Stimulated activated CD8-positive, alpha-beta memory T cell treated with anti-CD3 and anti-CD28 coated beads, Interleukin-12 subunit alpha, Interleukin-12 subunit beta, amount 100 ng/mL, for 1 hour (primary cell): ENCODE measurements at regions not wholly inside any gene's neighbourhood (a gene's known extent, or its start where the extent isn't known, plus 50 kb on each side); places are given as distances from the start of the nearest gene placed in this dataset.
"Not testable (repeated sequence)": the region's sequence is repeated elsewhere in the genome, so short reads cannot be mapped to it uniquely, and the experiment has no call there.

Experiments used
- DNase-seq: peaks from one replicate; pipeline ENCODE4 v3.0.0-alpha.2; 2020; ENCODE audit warnings: low read depth

- DNase-seq = no peak
These were observed 478.3 kb downstream of the TFAP2A start for GRCh38 chr6:9936551-9936950.

GRCh38 chr6:9933677-9934076 is 481.2 kb downstream of the TFAP2A start:
- DNase-seq = no peak

GRCh38 chr6:9927275-9927674 is 487.6 kb downstream of the TFAP2A start:
- DNase-seq = no peak

GRCh38 chr6:9924971-9925370 is 489.9 kb downstream of the TFAP2A start:
- DNase-seq = no peak

- no peak for DNase-seq
These were observed 493.5 kb downstream of the TFAP2A start for GRCh38 chr6:9921366-9921765.

- DNase-seq = no peak
These were observed 499.9 kb downstream of the TFAP2A start for GRCh38 chr6:9914951-9915350.

GRCh38 chr6:9901376-9901775 is 513.5 kb downstream of the TFAP2A start:
- DNase-seq = no peak

GRCh38 chr6:9896806-9897205 is 518.1 kb downstream of the TFAP2A start:
- no peak for DNase-seq

GRCh38 chr6:9890893-9891292 is 524.0 kb downstream of the TFAP2A start:
- DNase-seq = no peak

- no peak for DNase-seq
These were observed 524.4 kb downstream of the TFAP2A start for GRCh38 chr6:9890469-9890868.

- no peak for DNase-seq
These were observed 536.3 kb downstream of the TFAP2A start for GRCh38 chr6:9878535-9878934.

- no peak for DNase-seq
These were observed 539.1 kb downstream of the TFAP2A start for GRCh38 chr6:9875605-9876353.

- no peak for DNase-seq
These were observed 552.2 kb downstream of the TFAP2A start for GRCh38 chr6:9862603-9863167.

GRCh38 chr6:9851541-9852380 is 563.1 kb downstream of the TFAP2A start:
- no peak for DNase-seq

GRCh38 chr6:9851006-9851405 is 563.9 kb downstream of the TFAP2A start:
- no peak for DNase-seq

GRCh38 chr6:9848094-9848493 is 566.8 kb downstream of the TFAP2A start:
- DNase-seq = no peak

- no peak for DNase-seq
These were observed 572.8 kb downstream of the TFAP2A start for GRCh38 chr6:9841886-9842725.

- no peak for DNase-seq
These were observed 580.6 kb downstream of the TFAP2A start for GRCh38 chr6:9834233-9834632.

GRCh38 chr6:9831783-9832182 is 583.1 kb downstream of the TFAP2A start:
- no peak for DNase-seq

- no peak for DNase-seq
These were observed 584.1 kb downstream of the TFAP2A start for GRCh38 chr6:9830808-9831207.

GRCh38 chr6:9825526-9825925 is 589.3 kb downstream of the TFAP2A start:
- no peak for DNase-seq

- DNase-seq = not testable (repeated sequence)
These were observed 604.1 kb downstream of the TFAP2A start for GRCh38 chr6:9810727-9811126.
